Stimulated activated CD8-positive, alpha-beta memory T cell treated with anti-CD3 and anti-CD28 coated beads, Interleukin-7, amount 100 ng/mL, for 48 hours (primary cell): ENCODE measurements at regions not wholly inside any gene's neighbourhood (a gene's known extent, or its start where the extent isn't known, plus 50 kb on each side); places are given as distances from the start of the nearest gene placed in this dataset.

Experiments used
- DNase-seq, 2 donors: peaks; one replicate each; pipeline ENCODE4 v3.0.0-alpha.2; 2020; ENCODE audit warnings: low read depth in 1 of 2; ENCODE audit errors: extremely low read depth in 1 of 2

DNA sequence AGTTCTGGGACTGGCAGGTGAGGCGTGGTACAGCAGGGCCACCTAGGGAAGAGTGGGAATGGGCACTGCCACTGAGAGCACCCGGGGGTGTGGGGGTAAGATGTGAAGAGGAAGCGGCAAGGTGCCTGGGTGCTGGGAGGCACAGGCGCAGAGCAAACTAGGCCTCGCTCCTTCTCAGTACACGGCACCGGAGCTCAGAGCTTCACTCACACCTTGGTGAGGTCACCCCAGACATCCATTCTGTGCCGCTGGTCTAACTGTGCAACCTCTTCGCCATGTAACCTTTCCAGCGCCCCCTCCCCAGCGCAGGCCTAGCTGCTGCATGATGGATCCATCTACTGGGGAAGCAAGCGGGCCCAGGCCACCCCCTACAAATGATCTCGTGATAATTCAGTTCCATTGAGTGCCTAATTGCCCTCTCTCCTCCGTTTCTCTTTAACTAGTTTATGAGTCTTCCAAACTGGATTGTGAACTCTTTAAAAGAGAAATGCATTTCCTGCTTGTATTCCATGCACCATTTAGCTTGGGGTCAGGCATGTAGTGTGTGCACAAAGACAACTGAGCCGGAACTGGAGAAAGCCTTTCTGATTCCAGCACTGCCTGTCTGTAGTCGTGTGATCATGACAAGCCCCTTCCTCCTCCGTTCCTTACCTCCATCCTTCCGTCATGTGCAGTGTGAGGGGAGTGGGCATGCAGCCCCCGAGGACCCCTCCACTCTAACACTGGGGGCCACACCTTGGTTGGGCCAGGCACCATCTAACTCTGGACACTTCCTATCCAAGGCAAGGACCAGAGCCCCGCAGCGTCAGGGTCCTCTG lies 1475.2 kb downstream of the TBC1D22A start:
- DNase-seq, result no peak

DNA sequence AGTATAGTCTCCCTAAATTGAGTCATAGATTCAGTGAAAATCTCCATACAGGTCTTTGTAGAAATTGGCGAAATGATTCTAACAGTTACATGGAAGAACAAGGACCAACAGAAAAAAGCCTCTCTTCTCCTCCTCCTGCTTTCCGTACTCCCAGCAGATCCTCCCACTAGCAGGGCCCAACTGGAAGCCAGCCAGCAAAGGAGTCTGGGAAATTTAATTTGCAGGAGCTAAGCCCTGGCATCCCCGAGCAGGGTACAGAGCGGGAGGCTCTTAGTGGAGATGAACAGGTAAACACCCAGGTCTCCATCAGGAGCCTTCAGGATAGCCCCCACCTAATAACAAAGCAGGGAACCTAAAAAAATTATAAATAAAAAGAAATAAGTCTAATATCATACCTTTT lies 1473.8 kb downstream of the TBC1D22A start:
- no peak for DNase-seq

DNA sequence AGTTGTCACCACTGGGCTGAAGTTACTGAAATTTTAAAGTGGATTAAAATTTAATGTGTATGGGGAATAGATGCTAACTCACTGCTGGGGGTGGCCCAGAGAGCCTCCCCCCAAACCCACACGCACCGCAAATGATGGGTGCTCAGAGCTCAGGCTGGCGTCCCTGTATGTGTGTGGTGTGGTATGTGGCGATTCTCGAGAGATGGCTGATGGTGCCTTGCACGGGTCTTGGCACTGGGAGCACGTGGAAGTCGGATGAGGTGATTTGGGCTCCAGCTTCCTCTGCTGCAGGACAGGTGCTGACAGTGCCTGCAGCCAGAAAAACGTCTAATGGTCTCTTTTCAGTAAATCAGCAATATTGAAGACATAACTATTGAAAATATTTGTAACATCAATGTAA lies 1473.3 kb downstream of the TBC1D22A start:
- no peak for DNase-seq

DNA sequence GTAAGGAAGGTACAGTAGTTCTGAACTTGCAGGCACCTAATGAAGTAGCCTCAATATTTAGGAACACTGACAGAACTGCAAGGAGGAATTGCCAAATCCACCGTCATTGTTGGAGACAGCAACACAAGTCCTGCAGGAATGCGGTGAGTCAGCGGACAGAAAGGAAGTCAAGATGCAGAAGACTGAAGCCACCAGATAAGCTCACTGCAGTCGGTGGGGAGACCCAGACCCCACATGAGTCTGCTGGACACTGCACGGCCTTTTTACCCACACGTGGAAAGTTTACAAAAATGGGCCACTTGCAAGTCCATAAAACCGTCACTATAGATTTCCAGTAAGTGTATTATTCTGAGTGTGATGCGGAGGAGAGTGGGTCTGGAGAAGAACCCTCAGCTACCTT lies 1471.6 kb downstream of the TBC1D22A start:
- DNase-seq, result no peak

DNA sequence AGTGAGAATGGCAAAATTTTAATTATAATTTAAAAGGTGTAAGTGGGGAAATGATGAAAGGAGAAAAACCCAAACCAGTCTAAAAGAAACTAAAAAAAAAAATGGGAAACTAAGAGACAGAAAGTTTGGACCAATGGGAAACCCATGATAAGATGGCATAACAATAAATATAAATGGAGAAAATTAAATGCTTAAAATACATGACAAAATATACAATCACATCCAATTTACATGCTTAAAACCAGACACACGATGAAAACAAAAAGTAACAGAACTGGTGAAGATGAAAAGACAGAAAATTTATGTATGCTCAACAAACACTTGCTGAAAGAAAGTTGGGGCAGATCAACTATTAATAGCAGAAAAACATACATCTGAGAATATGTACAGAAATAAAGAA lies 1471.1 kb downstream of the TBC1D22A start:
- DNase-seq, result no peak

GRCh38 chr22:48228468-48228867 lies 1466.0 kb downstream of the TBC1D22A start:
- no peak for DNase-seq

- DNase-seq, result no peak
These were observed 1465.0 kb downstream of the TBC1D22A start for GRCh38 chr22:48227341-48228018.

GRCh38 chr22:48226026-48227013 lies 1463.9 kb downstream of the TBC1D22A start:
- no peak for DNase-seq

DNA sequence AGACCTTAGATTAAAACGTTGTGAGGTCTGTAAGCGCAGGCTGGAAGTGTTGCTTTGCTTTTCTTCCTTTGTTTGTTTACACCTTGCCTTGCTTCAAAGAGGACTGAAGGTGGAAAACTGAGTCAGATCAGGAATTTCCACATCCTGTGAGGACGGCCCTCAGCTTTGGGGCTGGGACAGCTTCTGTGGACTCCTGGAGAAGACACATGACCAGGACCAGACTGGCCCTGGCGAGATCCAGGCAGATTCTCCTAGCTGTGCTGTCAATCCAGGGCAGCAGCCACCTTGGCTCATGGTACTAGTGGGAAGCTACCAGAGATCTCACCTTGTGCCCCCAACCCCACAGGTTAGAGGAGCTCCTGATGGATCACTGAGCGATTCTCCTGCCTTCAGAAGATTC lies 1461.9 kb downstream of the TBC1D22A start:
- no peak for DNase-seq

GRCh38 chr22:48223488-48224190 lies 1461.2 kb downstream of the TBC1D22A start:
- DNase-seq, result no peak

DNA sequence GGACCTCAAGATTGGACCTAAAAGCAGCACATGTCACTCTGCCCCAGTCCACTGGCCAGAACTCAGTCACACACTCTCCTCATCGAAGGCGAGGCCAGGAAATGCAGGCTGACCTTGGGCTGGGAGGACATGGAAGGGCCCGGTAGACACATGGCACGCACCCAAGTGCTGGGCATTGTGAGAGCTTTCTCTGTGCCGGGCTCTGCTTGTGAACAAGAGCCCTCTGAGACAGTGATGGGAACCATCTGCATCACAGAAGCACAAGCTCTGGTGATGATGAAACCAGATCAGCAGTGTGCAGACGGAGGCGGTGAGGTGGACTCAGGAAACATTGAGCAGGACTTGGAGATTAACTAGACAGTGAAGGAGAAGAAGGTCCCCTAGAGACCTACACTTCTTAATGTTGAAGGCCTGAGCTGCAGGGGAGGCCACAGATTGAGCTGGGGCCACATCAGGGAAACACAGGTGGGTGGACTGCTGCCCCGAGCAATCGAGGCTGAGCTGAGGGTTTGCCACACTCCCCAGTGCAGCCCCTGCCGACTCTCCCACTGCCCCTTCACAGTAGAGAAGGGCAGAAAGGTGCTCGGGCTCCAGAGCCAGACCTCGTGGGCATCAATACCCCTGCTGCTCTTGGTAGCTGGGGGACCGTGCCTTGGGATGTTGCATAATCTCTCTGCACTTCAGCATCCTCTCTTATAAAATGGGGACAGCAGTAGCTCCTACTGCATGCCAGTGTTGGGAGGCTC lies 1460.5 kb downstream of the TBC1D22A start:
- DNase-seq, result no peak

- DNase-seq, result no peak
These were observed 1456.5 kb downstream of the TBC1D22A start for GRCh38 chr22:48218889-48219420.

- no peak for DNase-seq
These were observed 1455.1 kb downstream of the TBC1D22A start for GRCh38 chr22:48217596-48217995.

DNA sequence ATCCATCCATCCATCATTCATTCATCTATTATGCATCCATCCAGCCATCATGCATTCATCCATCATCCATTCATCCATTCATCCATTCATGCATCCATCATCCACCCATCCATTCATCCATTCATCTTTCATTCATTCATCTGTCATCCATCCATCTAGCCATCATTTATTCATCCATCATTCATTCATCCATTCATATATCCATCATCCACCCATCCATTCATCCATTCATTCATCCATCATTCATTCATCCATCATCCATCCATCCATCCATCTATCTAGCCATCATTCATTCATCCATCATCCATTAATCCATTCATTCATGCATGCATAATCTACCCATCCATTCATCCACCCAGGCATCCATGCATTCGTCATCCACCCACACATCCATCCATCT lies 1450.3 kb downstream of the TBC1D22A start:
- no peak for DNase-seq

GRCh38 chr22:48210812-48211211 lies 1448.4 kb downstream of the TBC1D22A start:
- no peak for DNase-seq

DNA sequence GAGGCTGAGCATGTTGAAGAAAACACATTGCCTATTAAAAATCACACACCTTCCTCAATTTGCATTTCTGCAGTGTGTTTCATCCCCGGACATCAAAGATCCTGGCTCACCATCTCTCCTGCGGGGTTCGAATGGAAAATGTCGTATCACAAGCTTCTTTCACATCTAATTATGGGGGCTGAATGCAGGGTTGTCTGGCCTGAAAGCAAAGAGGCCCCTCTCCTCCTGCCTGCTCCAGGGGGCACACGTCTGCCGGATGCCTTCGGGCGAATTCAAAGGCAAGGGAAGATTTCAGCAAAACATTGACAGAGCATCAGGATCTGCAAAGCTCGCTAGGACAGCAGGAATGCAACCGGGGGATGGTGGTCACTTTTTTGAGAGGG lies 1447.7 kb downstream of the TBC1D22A start:
- DNase-seq, result no peak

DNA sequence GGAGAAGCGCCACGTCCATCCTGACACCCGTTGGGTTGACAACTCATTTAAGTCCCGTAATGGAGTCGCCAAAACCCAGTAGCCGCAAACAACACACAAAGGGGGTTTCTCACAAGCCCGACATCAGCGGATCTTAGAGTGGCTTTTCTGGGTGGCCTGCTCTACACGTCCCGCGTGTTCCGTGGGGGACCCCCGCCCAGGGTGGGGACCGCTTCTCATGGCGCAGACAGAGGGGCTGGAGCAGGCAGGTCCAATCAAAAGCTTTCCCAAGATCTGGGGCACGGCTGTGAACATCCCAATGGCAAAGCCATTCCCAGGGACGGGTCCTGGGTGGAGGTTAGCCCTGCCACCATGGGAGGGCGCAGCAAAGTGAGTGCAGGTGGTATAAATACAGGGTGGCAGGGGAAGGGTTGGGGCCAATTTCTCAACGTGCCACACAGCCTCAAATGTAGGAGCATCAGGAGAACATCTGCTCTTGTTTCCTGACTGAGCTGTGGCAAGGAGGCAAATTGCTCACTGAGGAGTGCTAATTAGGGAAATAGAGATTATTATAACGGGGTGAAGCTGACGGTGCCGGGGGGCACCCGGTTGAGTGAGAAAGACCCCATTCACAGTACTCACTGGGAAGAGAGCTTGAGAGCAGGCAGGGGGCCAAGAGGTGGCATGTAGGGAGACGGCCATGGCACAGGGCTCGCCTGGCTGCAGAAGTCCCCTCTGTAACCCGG lies 1447.2 kb downstream of the TBC1D22A start:
- no peak for DNase-seq

DNA sequence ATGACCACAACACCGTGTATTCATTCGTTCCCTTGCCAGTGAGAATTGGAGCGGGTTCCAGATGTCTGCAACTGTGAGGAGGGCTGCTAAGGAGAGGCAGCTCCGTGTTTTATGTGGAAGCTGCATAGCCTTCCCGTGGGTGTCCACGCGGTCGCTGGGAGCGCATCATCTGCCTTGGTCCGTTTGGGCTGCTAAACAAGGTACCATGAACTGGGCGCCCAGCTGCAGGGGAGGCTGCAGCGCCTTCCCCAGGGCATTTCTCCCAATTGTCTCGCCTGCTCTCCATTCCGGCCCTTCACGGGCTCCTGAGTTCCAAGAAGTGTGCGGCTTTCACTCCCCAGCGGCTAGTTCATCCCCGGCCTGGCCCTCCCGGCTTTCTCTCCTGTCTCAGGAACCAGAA lies 1446.4 kb downstream of the TBC1D22A start:
- DNase-seq, result no peak

DNA sequence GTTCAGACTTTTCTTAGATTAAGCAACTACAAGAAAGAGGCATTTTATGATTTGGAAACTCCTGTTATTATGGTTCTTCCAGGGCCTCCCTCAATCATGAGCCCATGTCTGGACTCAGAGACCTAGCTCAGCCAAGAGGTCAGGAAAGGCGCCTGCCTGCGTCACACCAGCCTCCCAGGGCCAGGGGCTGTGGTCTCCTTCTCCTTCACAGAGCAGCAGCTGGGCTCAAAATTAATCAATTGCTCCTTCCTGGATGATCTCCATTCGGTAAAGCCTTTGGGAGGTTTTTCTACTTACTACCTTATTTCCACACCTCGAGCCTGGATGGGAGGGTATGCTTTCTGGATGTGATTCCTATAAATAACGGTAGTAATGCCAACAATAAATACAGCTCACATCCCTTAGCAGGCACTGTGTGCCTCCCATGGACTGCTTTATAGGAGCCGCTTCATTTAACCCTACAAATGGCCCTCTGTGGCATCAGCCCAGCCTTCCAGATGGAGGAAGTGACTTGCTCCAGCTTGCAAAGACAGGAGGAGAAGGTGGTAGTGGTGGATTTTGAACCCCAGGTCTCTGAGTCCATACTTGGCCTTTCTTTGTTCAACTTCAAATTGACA lies 1445.6 kb downstream of the TBC1D22A start:
- DNase-seq, result no peak
